ENCODE measurements at regions not wholly inside any gene's neighbourhood (a gene's known extent, or its start where the extent isn't known, plus 50 kb on each side); places are given as distances from the start of the nearest gene placed in this dataset.
"Not testable (repeated sequence)": the region's sequence is repeated elsewhere in the genome, so short reads cannot be mapped to it uniquely, and the experiment has no call there.

DNA sequence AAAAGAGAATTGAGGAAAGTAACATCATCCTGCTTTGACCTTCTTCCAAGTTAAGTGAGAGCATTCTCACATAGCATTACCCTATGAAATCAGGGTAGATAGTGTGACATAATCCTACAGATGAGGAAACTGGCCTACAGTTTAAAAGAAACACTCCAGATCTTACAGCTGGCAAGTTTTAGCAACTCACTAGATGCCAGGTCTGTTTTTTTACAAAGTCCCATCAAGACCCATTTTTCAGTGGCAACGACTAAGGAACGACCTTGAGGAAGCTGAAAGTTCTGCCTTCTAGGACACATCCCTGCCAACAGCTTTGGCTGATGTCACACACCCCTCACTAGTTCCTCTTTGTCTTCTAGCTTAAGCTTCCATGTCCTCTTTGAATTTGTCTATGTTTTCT is 92.7 kb downstream of the ATP6V0E2 start:
- TF ChIP-seq EP300, POLR2A (IDR thresholded peaks at IDR 0.05): not testable (repeated sequence)
- TF ChIP-seq, protein P1, sequence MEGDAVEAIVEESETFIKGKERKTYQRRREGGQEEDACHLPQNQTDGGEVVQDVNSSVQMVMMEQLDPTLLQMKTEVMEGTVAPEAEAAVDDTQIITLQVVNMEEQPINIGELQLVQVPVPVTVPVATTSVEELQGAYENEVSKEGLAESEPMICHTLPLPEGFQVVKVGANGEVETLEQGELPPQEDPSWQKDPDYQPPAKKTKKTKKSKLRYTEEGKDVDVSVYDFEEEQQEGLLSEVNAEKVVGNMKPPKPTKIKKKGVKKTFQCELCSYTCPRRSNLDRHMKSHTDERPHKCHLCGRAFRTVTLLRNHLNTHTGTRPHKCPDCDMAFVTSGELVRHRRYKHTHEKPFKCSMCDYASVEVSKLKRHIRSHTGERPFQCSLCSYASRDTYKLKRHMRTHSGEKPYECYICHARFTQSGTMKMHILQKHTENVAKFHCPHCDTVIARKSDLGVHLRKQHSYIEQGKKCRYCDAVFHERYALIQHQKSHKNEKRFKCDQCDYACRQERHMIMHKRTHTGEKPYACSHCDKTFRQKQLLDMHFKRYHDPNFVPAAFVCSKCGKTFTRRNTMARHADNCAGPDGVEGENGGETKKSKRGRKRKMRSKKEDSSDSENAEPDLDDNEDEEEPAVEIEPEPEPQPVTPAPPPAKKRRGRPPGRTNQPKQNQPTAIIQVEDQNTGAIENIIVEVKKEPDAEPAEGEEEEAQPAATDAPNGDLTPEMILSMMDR (IDR thresholded peaks at IDR 0.05) = not testable (repeated sequence)
